ENCODE measurements at regions not wholly inside any gene's neighbourhood (a gene's known extent, or its start where the extent isn't known, plus 50 kb on each side); places are given as distances from the start of the nearest gene placed in this dataset.

GRCh38 chr14:82694820-82695219, 1161.2 kb upstream of the SEL1L start:
- ATAC-seq: no peak
- CTCF ChIA-PET: no interaction called here
- Mint-ChIP-seq H3K27ac (no peak overlapping the region), H3K4me1 (no peaks in the 10 kb centered on the region), H3K36me3 (no peaks in the 10 kb centered on the region), H3K9me3 (ENCODE audit: low read depth) (peaks cover 8% of the 10 kb centered on the region), H3K27me3 (no peaks in the 10 kb centered on the region), H3K4me3 (no peak overlapping the region)
- no peak for DNase-seq

- Mint-ChIP-seq H3K36me3 (no peaks in the 10 kb centered on the region), H3K4me1 (no peaks in the 10 kb centered on the region), H3K9me3 (ENCODE audit: low read depth) (peaks cover 5% of the 10 kb centered on the region), H3K27me3 (no peaks in the 10 kb centered on the region), H3K27ac (no peak overlapping the region), H3K4me3 (no peak overlapping the region)
- no peak for DNase-seq
- CTCF ChIA-PET: no interaction called here
- ATAC-seq: no peak
Observed at GRCh38 chr14:82704218-82704617, 1170.6 kb upstream of the SEL1L start.

GRCh38 chr14:82710267-82710841, 1176.7 kb upstream of the SEL1L start:
- H3K9me3 Mint-ChIP-seq (ENCODE audit: low read depth): peaks cover 2% of the 10 kb centered on the region
- H3K4me1 Mint-ChIP-seq: no peaks in the 10 kb centered on the region
- DNase-seq: peak; percentile 48
- CTCF ChIA-PET: no interaction called here
- H3K27ac Mint-ChIP-seq: no peak overlapping the region
- no peak for ATAC-seq
- H3K36me3 Mint-ChIP-seq: no peaks in the 10 kb centered on the region
- H3K27me3 Mint-ChIP-seq: no peaks in the 10 kb centered on the region
- no peak overlapping the region for H3K4me3 Mint-ChIP-seq

- no peak for DNase-seq
- CTCF ChIA-PET: no interaction called here
- Mint-ChIP-seq H3K9me3 (ENCODE audit: low read depth) (peaks cover 10% of the 10 kb centered on the region), H3K36me3 (no peaks in the 10 kb centered on the region), H3K4me1 (no peaks in the 10 kb centered on the region), H3K27me3 (no peaks in the 10 kb centered on the region), H3K27ac (no peak overlapping the region), H3K4me3 (no peak overlapping the region)
- no peak for ATAC-seq
Observed at GRCh38 chr14:82719617-82720016, 1186.0 kb upstream of the SEL1L start.

GRCh38 chr14:82720431-82720830, 1186.8 kb upstream of the SEL1L start:
- H3K27ac Mint-ChIP-seq: no peak overlapping the region
- H3K4me3 Mint-ChIP-seq: no peak overlapping the region
- H3K36me3 Mint-ChIP-seq: no peaks in the 10 kb centered on the region
- ATAC-seq (no peak), DNase-seq (no peak)
- H3K4me1 Mint-ChIP-seq: no peaks in the 10 kb centered on the region
- no peaks in the 10 kb centered on the region for H3K27me3 Mint-ChIP-seq
- CTCF ChIA-PET: no interaction called here
- peaks cover 15% of the 10 kb centered on the region for H3K9me3 Mint-ChIP-seq (ENCODE audit: low read depth)

- no peaks in the 10 kb centered on the region for H3K4me1 Mint-ChIP-seq
- no peaks in the 10 kb centered on the region for H3K36me3 Mint-ChIP-seq
- no peak overlapping the region for H3K27ac Mint-ChIP-seq
- H3K9me3 Mint-ChIP-seq (ENCODE audit: low read depth): peaks cover 13% of the 10 kb centered on the region
- no peak overlapping the region for H3K4me3 Mint-ChIP-seq
- no peak for ATAC-seq
- DNase-seq: no peak
- H3K27me3 Mint-ChIP-seq: no peaks in the 10 kb centered on the region
- CTCF ChIA-PET: no interaction called here
Observed at GRCh38 chr14:82720946-82721345, 1187.3 kb upstream of the SEL1L start.

- peaks cover 18% of the 10 kb centered on the region for H3K9me3 Mint-ChIP-seq (ENCODE audit: low read depth)
- H3K27me3 Mint-ChIP-seq: no peaks in the 10 kb centered on the region
- no peak for DNase-seq
- no peaks in the 10 kb centered on the region for H3K4me1 Mint-ChIP-seq
- no peak overlapping the region for H3K4me3 Mint-ChIP-seq
- ATAC-seq: no peak
- H3K36me3 Mint-ChIP-seq: no peaks in the 10 kb centered on the region
- H3K27ac Mint-ChIP-seq: no peak overlapping the region
- CTCF ChIA-PET: no interaction called here
Observed at GRCh38 chr14:82724316-82724715, 1190.7 kb upstream of the SEL1L start.

GRCh38 chr14:82725213-82725612, 1191.6 kb upstream of the SEL1L start:
- Mint-ChIP-seq H3K36me3 (no peaks in the 10 kb centered on the region), H3K27me3 (no peaks in the 10 kb centered on the region), H3K4me3 (no peak overlapping the region), H3K9me3 (ENCODE audit: low read depth) (peaks cover 17% of the 10 kb centered on the region), H3K27ac (no peak overlapping the region), H3K4me1 (no peaks in the 10 kb centered on the region)
- CTCF ChIA-PET: no interaction called here
- ATAC-seq (no peak), DNase-seq (no peak)

GRCh38 chr14:82731526-82731925, 1197.9 kb upstream of the SEL1L start:
- Mint-ChIP-seq H3K9me3 (ENCODE audit: low read depth) (peaks cover 16% of the 10 kb centered on the region), H3K4me3 (no peak overlapping the region), H3K27me3 (no peaks in the 10 kb centered on the region), H3K27ac (no peak overlapping the region), H3K4me1 (no peaks in the 10 kb centered on the region), H3K36me3 (no peaks in the 10 kb centered on the region)
- DNase-seq: no peak
- CTCF ChIA-PET: no interaction called here
- no peak for ATAC-seq

GRCh38 chr14:82740547-82740946, 1206.9 kb upstream of the SEL1L start:
- Mint-ChIP-seq H3K36me3 (no peaks in the 10 kb centered on the region), H3K4me1 (no peaks in the 10 kb centered on the region), H3K4me3 (no peak overlapping the region), H3K27ac (no peak overlapping the region), H3K27me3 (no peaks in the 10 kb centered on the region), H3K9me3 (ENCODE audit: low read depth) (peaks cover 10% of the 10 kb centered on the region)
- ATAC-seq: no peak
- DNase-seq: no peak
- CTCF ChIA-PET: no interaction called here

GRCh38 chr14:82755476-82755875, 1221.8 kb upstream of the SEL1L start:
- CTCF ChIA-PET: no interaction called here
- Mint-ChIP-seq H3K36me3 (no peaks in the 10 kb centered on the region), H3K4me3 (no peak overlapping the region), H3K27me3 (no peaks in the 10 kb centered on the region), H3K27ac (no peak overlapping the region), H3K4me1 (no peaks in the 10 kb centered on the region), H3K9me3 (ENCODE audit: low read depth) (peaks cover 6% of the 10 kb centered on the region)
- DNase-seq (no peak), ATAC-seq (no peak)

GRCh38 chr14:82755923-82756322, 1222.3 kb upstream of the SEL1L start:
- ATAC-seq (no peak), DNase-seq (no peak)
- Mint-ChIP-seq H3K9me3 (ENCODE audit: low read depth) (peaks cover 7% of the 10 kb centered on the region), H3K27ac (no peak overlapping the region), H3K4me3 (no peak overlapping the region), H3K27me3 (no peaks in the 10 kb centered on the region), H3K4me1 (no peaks in the 10 kb centered on the region), H3K36me3 (no peaks in the 10 kb centered on the region)
- CTCF ChIA-PET: no interaction called here

GRCh38 chr14:82757776-82758175, 1224.1 kb upstream of the SEL1L start:
- Mint-ChIP-seq H3K36me3 (no peaks in the 10 kb centered on the region), H3K27me3 (no peaks in the 10 kb centered on the region), H3K4me1 (no peaks in the 10 kb centered on the region), H3K27ac (no peak overlapping the region), H3K4me3 (no peak overlapping the region), H3K9me3 (ENCODE audit: low read depth) (peaks cover 10% of the 10 kb centered on the region)
- no peak for DNase-seq
- CTCF ChIA-PET: no interaction called here
- no peak for ATAC-seq

- CTCF ChIA-PET: no interaction called here
- no peaks in the 10 kb centered on the region for H3K36me3 Mint-ChIP-seq
- H3K27me3 Mint-ChIP-seq: no peaks in the 10 kb centered on the region
- H3K9me3 Mint-ChIP-seq (ENCODE audit: low read depth): peaks cover 7% of the 10 kb centered on the region
- H3K27ac Mint-ChIP-seq: no peak overlapping the region
- no peaks in the 10 kb centered on the region for H3K4me1 Mint-ChIP-seq
- no peak overlapping the region for H3K4me3 Mint-ChIP-seq
- DNase-seq (no peak), ATAC-seq (no peak)
Observed at GRCh38 chr14:82759656-82760055, 1226.0 kb upstream of the SEL1L start.

GRCh38 chr14:82766123-82766522, 1232.5 kb upstream of the SEL1L start:
- no peak overlapping the region for H3K27ac Mint-ChIP-seq
- CTCF ChIA-PET: no interaction called here
- H3K9me3 Mint-ChIP-seq (ENCODE audit: low read depth): peaks cover 7% of the 10 kb centered on the region
- no peak for DNase-seq
- no peaks in the 10 kb centered on the region for H3K4me1 Mint-ChIP-seq
- H3K36me3 Mint-ChIP-seq: no peaks in the 10 kb centered on the region
- no peak for ATAC-seq
- no peak overlapping the region for H3K4me3 Mint-ChIP-seq
- H3K27me3 Mint-ChIP-seq: no peaks in the 10 kb centered on the region

All from activated CD8-positive, alpha-beta memory T cell treated with anti-CD3 and anti-CD28 coated beads, Interleukin-2, amount 10 ng/mL, durations not matched to agents 7 days and 5 days (primary cell).